PC-3 (cell line): ENCODE measurements at regions not wholly inside any gene's neighbourhood (a gene's known extent, or its start where the extent isn't known, plus 50 kb on each side); places are given as distances from the start of the nearest gene placed in this dataset.

ENCODE experiments used
- ATAC-seq: fragments of 200-7000 bp; cut with Tn5 transposase; 2 replicates; pipeline ENCODE4 v1.9.1; 2020; ENCODE audit warnings: mild to moderate bottlenecking, moderate library complexity
- BruUV-seq: library from RNA; stranded (reverse); fragments of 400-500 nt; replicated peaks from 2 replicates; lab custom pipeline; 2021; lab: Mats Ljungman, UMichigan
- CTCF ChIA-PET: fragments of 300-600 bp; sonication (Branson Sonifier 250); formaldehyde crosslinking; loops from one replicate; lab custom pipeline; 2022; ENCODE audit warnings: antibody characterized with exemption; lab: Charles Lee
- POLR2A ChIA-PET: fragments of 300-600 bp; sonication (Branson Sonifier 250); formaldehyde crosslinking; loops from one replicate; lab custom pipeline; 2022; ENCODE audit warnings: antibody characterized with exemption; ENCODE audit not compliant: unreplicated experiment; lab: Charles Lee
- DNase-seq: peaks from one replicate; pipeline ENCODE4 v3.0.0-alpha.2; 2015
- H2AFZ ChIP-seq: fragments of 300-600 bp; sonication (generic); 2 replicates; pipeline ENCODE4 v1.6.0; 2016; ENCODE audit warnings: antibody characterized with exemption, low read length
- H3F3A ChIP-seq: fragments of 300-600 bp; sonication (generic); one replicate; pipeline ENCODE4 v1.6.0; 2017; ENCODE audit warnings: antibody characterized with exemption, low read length, control low read depth, mild to moderate bottlenecking; ENCODE audit not compliant: unreplicated experiment
- H3K27ac ChIP-seq: fragments of 300-600 bp; sonication (generic); 2 replicates; pipeline ENCODE4 v1.5.1; 2016; ENCODE audit warnings: mild to moderate bottlenecking, low read length
- H3K27me3 ChIP-seq: fragments of 300-600 bp; sonication (generic); 2 replicates; pipeline ENCODE4 v1.6.1; 2016; ENCODE audit warnings: low read length, mixed read lengths
- H3K36me3 ChIP-seq: fragments of 300-600 bp; sonication (generic); 2 replicates; pipeline ENCODE4 v1.6.1; 2016; ENCODE audit warnings: low read depth, mixed run types, low read length, mixed read lengths
- H3K4me1 ChIP-seq: fragments of 300-600 bp; sonication (generic); 2 replicates; pipeline ENCODE4 v1.5.1; 2016; ENCODE audit warnings: low read length; ENCODE audit not compliant: insufficient read depth
- H3K4me2 ChIP-seq: fragments of 300-600 bp; sonication (generic); 2 replicates; pipeline ENCODE4 v1.6.0; 2016; ENCODE audit warnings: low read length
- H3K4me3 ChIP-seq: fragments of 300-600 bp; sonication (generic); 2 replicates; pipeline ENCODE4 v1.5.1; 2016; ENCODE audit warnings: mild to moderate bottlenecking, low read length, mixed read lengths
- H3K79me2 ChIP-seq: fragments of 300-600 bp; sonication (generic); 2 replicates; pipeline ENCODE4 v1.6.1; 2017; ENCODE audit warnings: low read length, mixed read lengths
- H3K9ac ChIP-seq: fragments of 300-600 bp; sonication (generic); 2 replicates; pipeline ENCODE4 v1.6.0; 2016; ENCODE audit warnings: mild to moderate bottlenecking, low read length
- H3K9me2 ChIP-seq: fragments of 300-600 bp; sonication (generic); replicated peaks from 2 replicates; pipeline ENCODE4 v1.6.1; 2016; ENCODE audit warnings: mixed run types, low read length, mixed read lengths
- H3K9me3 ChIP-seq: fragments of 300-600 bp; sonication (generic); 2 replicates; pipeline ENCODE4 v1.6.1; 2016; ENCODE audit warnings: low read length, mixed read lengths
- H4K20me1 ChIP-seq: fragments of 300-600 bp; sonication (generic); 2 replicates; pipeline ENCODE4 v1.6.1; 2016; ENCODE audit warnings: low read length, mixed read lengths
- CTCF ChIP-seq: fragments of 300-600 bp; sonication (generic); conservative IDR thresholded peaks from 2 replicates; pipeline ENCODE4 v1.5.1; 2017; ENCODE audit warnings: antibody characterized with exemption, low read depth, mild to moderate bottlenecking, low read length
- EZH2 ChIP-seq: fragments of 300-600 bp; sonication (generic); IDR thresholded peaks from one replicate; pipeline ENCODE4 v1.6.1; 2017; ENCODE audit warnings: antibody characterized with exemption, mild to moderate bottlenecking, low read length; ENCODE audit not compliant: unreplicated experiment
- EZH2phosphoT487 ChIP-seq: fragments of 300-600 bp; sonication (generic); IDR thresholded peaks from 2 replicates; pipeline ENCODE4 v1.6.1; 2018; ENCODE audit warnings: mild to moderate bottlenecking, antibody characterized with exemption, low read length, borderline replicate concordance
- intact Hi-C: fragments of 100-400 bp; cut with micrococcal nuclease; formaldehyde crosslinking; loops from 2 replicates; pipeline ENCODE4 v1.9.0; 2023

GRCh38 chr11:43550714-43551113 is 129.8 kb upstream of the HSD17B12 start:
- DNase-seq (no peak), ATAC-seq (no peak)
- H3K27me3 ChIP-seq = peaks cover 38% of the 10 kb centered on the region
- H3K4me2 ChIP-seq = no peak overlapping the region
- H3K9me3 ChIP-seq = no peaks in the 10 kb centered on the region
- H3K27ac ChIP-seq = no peak overlapping the region
- H3F3A ChIP-seq = no peaks in the 10 kb centered on the region
- BruUV-seq = no TSS peak
- ChIA-PET CTCF (no interaction called here), POLR2A (no interaction called here)
- H3K79me2 ChIP-seq = no peaks in the 10 kb centered on the region
- no peak overlapping the region for H3K9ac ChIP-seq
- H3K4me1 ChIP-seq = no peaks in the 10 kb centered on the region
- H2AFZ ChIP-seq = no peak overlapping the region
- H4K20me1 ChIP-seq = no peaks in the 10 kb centered on the region
- H3K36me3 ChIP-seq = no peaks in the 10 kb centered on the region
- intact Hi-C loops = no loop called here
- H3K9me2 ChIP-seq = no peaks in the 10 kb centered on the region
- no peak for TF ChIP-seq CTCF
- TF ChIP-seq EZH2phosphoT487 = no peak
- no peak for TF ChIP-seq EZH2
- no peak overlapping the region for H3K4me3 ChIP-seq

GRCh38 chr11:43554148-43554473 is 126.4 kb upstream of the HSD17B12 start:
- Histone ChIP-seq H3K9me3 (no peaks in the 10 kb centered on the region), H4K20me1 (no peaks in the 10 kb centered on the region), H2AFZ (no peak overlapping the region), H3K4me3 (no peak overlapping the region), H3F3A (no peaks in the 10 kb centered on the region), H3K27me3 (peaks cover 64% of the 10 kb centered on the region), H3K4me1 (no peaks in the 10 kb centered on the region), H3K9me2 (no peaks in the 10 kb centered on the region), H3K9ac (no peak overlapping the region), H3K36me3 (no peaks in the 10 kb centered on the region), H3K27ac (no peak overlapping the region), H3K4me2 (no peak overlapping the region), H3K79me2 (no peaks in the 10 kb centered on the region)
- ATAC-seq = no peak
- no TSS peak for BruUV-seq
- ChIA-PET CTCF (no interaction called here), POLR2A (no interaction called here)
- intact Hi-C loops = no loop called here
- no peak for DNase-seq
- TF ChIP-seq EZH2 (no peak), EZH2phosphoT487 (no peak), CTCF (no peak)

GRCh38 chr11:43555186-43555585 is 125.4 kb upstream of the HSD17B12 start:
- DNase-seq (no peak), ATAC-seq (no peak)
- no peaks in the 10 kb centered on the region for H3K36me3 ChIP-seq
- H3K9ac ChIP-seq = no peak overlapping the region
- no peaks in the 10 kb centered on the region for H3K9me3 ChIP-seq
- no peak overlapping the region for H2AFZ ChIP-seq
- H3K4me3 ChIP-seq = no peak overlapping the region
- ChIA-PET CTCF (no interaction called here), POLR2A (no interaction called here)
- no peak overlapping the region for H3K4me2 ChIP-seq
- H3K27ac ChIP-seq = no peak overlapping the region
- H3K27me3 ChIP-seq = peaks cover 75% of the 10 kb centered on the region
- intact Hi-C loops = no loop called here
- no TSS peak for BruUV-seq
- no peaks in the 10 kb centered on the region for H3K9me2 ChIP-seq
- H3K79me2 ChIP-seq = no peaks in the 10 kb centered on the region
- H3K4me1 ChIP-seq = no peaks in the 10 kb centered on the region
- no peaks in the 10 kb centered on the region for H4K20me1 ChIP-seq
- no peaks in the 10 kb centered on the region for H3F3A ChIP-seq
- no peak for TF ChIP-seq CTCF
- no peak for TF ChIP-seq EZH2
- TF ChIP-seq EZH2phosphoT487 = no peak
